IMR-90 (cell line): ENCODE measurements at regions not wholly inside any gene's neighbourhood (a gene's known extent, or its start where the extent isn't known, plus 50 kb on each side); places are given as distances from the start of the nearest gene placed in this dataset.

ENCODE experiments used
- ATAC-seq: fragments of 200-7000 bp; cut with Tn5 transposase; 2 replicates; pipeline ENCODE4 v1.9.1; 2020; ENCODE audit warnings: low read depth, mild to moderate bottlenecking, moderate library complexity
- BruUV-seq: library from RNA; stranded (reverse); fragments of 400-500 nt; replicated peaks from 2 replicates; lab custom pipeline; 2021; lab: Mats Ljungman, UMichigan
- CTCF ChIA-PET: fragments of 300-600 bp; formaldehyde crosslinking; extraction: SDS; loops from one replicate; lab custom pipeline; 2021; ENCODE audit warnings: antibody characterized with exemption; lab: Yijun Ruan, JAX
- POLR2A ChIA-PET: fragments of 300-600 bp; sonication (Branson Sonifier 250); formaldehyde crosslinking; loops from one replicate; lab custom pipeline; 2022; ENCODE audit warnings: antibody characterized with exemption; ENCODE audit not compliant: unreplicated experiment; lab: Charles Lee
- DNase-seq: peaks from one replicate; pipeline ENCODE4 v3.0.0; 2013
- H2AFZ ChIP-seq: replicated peaks from 2 replicates; pipeline ENCODE3; 2013; ENCODE audit warnings: low read length, mild to moderate bottlenecking; ENCODE audit not compliant: poor library complexity
- H2AK5ac ChIP-seq: 2 replicates; pipeline ENCODE4 v1.6.1; 2013; ENCODE audit warnings: low read depth, low read length, inconsistent platforms
- H2AK9ac ChIP-seq: replicated peaks from 2 replicates; pipeline ENCODE3; 2013; ENCODE audit warnings: mild to moderate bottlenecking, low read depth, low read length, moderate library complexity; ENCODE audit not compliant: poor library complexity
- H2BK120ac ChIP-seq: 2 replicates; pipeline ENCODE4 v1.6.1; 2013; ENCODE audit warnings: low read depth, low read length, inconsistent platforms
- H2BK15ac ChIP-seq: 3 replicates; pipeline ENCODE4 v1.6.1; 2013; ENCODE audit warnings: low read depth, low read length, inconsistent platforms
- H2BK20ac ChIP-seq: 2 replicates; pipeline ENCODE4 v1.6.1; 2013; ENCODE audit warnings: low read depth, mild to moderate bottlenecking, inconsistent platforms, low read length, moderate library complexity
- H2BK5ac ChIP-seq: 2 replicates; pipeline ENCODE4 v1.6.1; 2013; ENCODE audit warnings: mild to moderate bottlenecking, low read depth, low read length, inconsistent platforms; ENCODE audit not compliant: poor library complexity, severe bottlenecking
- H3K14ac ChIP-seq: replicated peaks from 2 replicates; pipeline ENCODE4 v1.6.1; 2013; ENCODE audit warnings: low read depth, low read length, inconsistent platforms
- H3K18ac ChIP-seq: 2 replicates; pipeline ENCODE4 v1.6.1; 2013; ENCODE audit warnings: low read depth, low read length, control low read depth
- H3K23ac ChIP-seq: 2 replicates; pipeline ENCODE4 v1.6.1; 2013; ENCODE audit warnings: low read depth, low read length, inconsistent platforms
- H3K27ac ChIP-seq: 2 replicates; pipeline ENCODE4 v1.5.1; 2013; ENCODE audit warnings: mild to moderate bottlenecking, control low read depth, low read length; ENCODE audit not compliant: insufficient read depth
- H3K27me3 ChIP-seq: 2 replicates; pipeline ENCODE4 v1.6.1; 2013; ENCODE audit warnings: low read length; ENCODE audit not compliant: control insufficient read depth, insufficient read depth
- H3K36me3 ChIP-seq: 2 replicates; pipeline ENCODE4 v1.6.1; 2013; ENCODE audit warnings: low read length, mixed read lengths; ENCODE audit not compliant: control insufficient read depth, insufficient read depth
- H3K4ac ChIP-seq: 2 replicates; pipeline ENCODE4 v1.6.1; 2013; ENCODE audit warnings: low read depth, low read length, inconsistent platforms
- H3K4me1 ChIP-seq: 2 replicates; pipeline ENCODE4 v1.6.1; 2013; ENCODE audit warnings: low read length, mixed read lengths; ENCODE audit not compliant: control insufficient read depth, insufficient read depth
- H3K4me2 ChIP-seq: 2 replicates; pipeline ENCODE4 v1.6.1; 2013; ENCODE audit warnings: low read depth, mild to moderate bottlenecking, control low read depth, low read length, moderate library complexity
- H3K4me3 ChIP-seq: 2 replicates; pipeline ENCODE4 v1.5.1; 2013; ENCODE audit warnings: low read depth, mild to moderate bottlenecking, control low read depth, low read length, moderate library complexity; ENCODE audit not compliant: insufficient read depth
- H3K56ac ChIP-seq: 2 replicates; pipeline ENCODE4 v1.6.1; 2013; ENCODE audit warnings: low read length, inconsistent platforms; ENCODE audit not compliant: insufficient read depth; ENCODE audit errors: extremely low read depth
- H3K79me1 ChIP-seq, 2 experiments: 2 replicates each; pipeline ENCODE4 v1.6.1; 2013; ENCODE audit warnings: low read length in 2 of 2, inconsistent platforms in 1 of 2, low read depth in 1 of 2
- H3K9ac ChIP-seq: 2 replicates; pipeline ENCODE4 v1.6.1; 2013; ENCODE audit warnings: low read depth, low read length, control low read depth
- H3K9me1 ChIP-seq: 2 replicates; pipeline ENCODE4 v1.6.1; 2013; ENCODE audit warnings: low read length, inconsistent platforms; ENCODE audit not compliant: insufficient read depth
- H3K9me3 ChIP-seq: 2 replicates; pipeline ENCODE4 v1.6.1; 2013; ENCODE audit warnings: low read length; ENCODE audit not compliant: control insufficient read depth, insufficient read depth
- H4K20me1 ChIP-seq: 2 replicates; pipeline ENCODE4 v1.6.1; 2013; ENCODE audit warnings: low read length, inconsistent platforms; ENCODE audit not compliant: insufficient read depth
- H4K5ac ChIP-seq: 2 replicates; pipeline ENCODE4 v1.6.1; 2013; ENCODE audit warnings: mild to moderate bottlenecking, low read depth, low read length, control low read depth
- H4K8ac ChIP-seq, 2 experiments: 2 replicates each; pipeline ENCODE4 v1.6.1; 2013; ENCODE audit warnings: low read depth in 2 of 2, low read length in 2 of 2, control low read depth in 1 of 2, inconsistent platforms in 1 of 2
- H4K91ac ChIP-seq: 2 replicates; pipeline ENCODE4 v1.6.1; 2013; ENCODE audit warnings: low read depth, low read length, inconsistent platforms; ENCODE audit not compliant: insufficient read depth
- MXI1 ChIP-seq: IDR thresholded peaks from 2 replicates; pipeline ENCODE4 v1.6.1; 2012; ENCODE audit warnings: low read depth, mild to moderate bottlenecking, low read length, moderate library complexity, borderline replicate concordance
- NFE2L2 ChIP-seq: fragments of 150-350 bp; IDR thresholded peaks from 2 replicates; pipeline ENCODE4 v1.6.1; 2016; ENCODE audit warnings: low read depth, mild to moderate bottlenecking, low read length
- RAD21 ChIP-seq: IDR thresholded peaks from 2 replicates; pipeline ENCODE4 v1.6.1; 2012; ENCODE audit warnings: low read length, improper control_type of control experiment
- WGBS, 2 experiments: methylation state at CpG; one replicate each; pipeline versions ENCODE4 v1.1.5 to v1.1.7; 2013; ENCODE audit warnings: missing lambda C conversion rate in 2 of 2; ENCODE audit not compliant: insufficient read length in 1 of 2; ENCODE audit errors: extremely low coverage in 2 of 2; 5-methylcytosine and 5-hydroxymethylcytosine counted together
- dilution Hi-C: fragments of 300-500 bp; cut with HindIII; formaldehyde crosslinking; loops from one replicate; pipeline ENCODE4 v1.14.3; 2018; ENCODE audit warnings: low sequenced_read_pairs; ENCODE audit not compliant: unreplicated experiment
- in situ Hi-C: fragments of 300-500 bp; cut with MboI; formaldehyde crosslinking; loops from 3 replicates; pipeline ENCODE4 v1.14.3; 2019; ENCODE audit warnings: low sequenced_read_pairs, inconsistent platforms, mixed read lengths
- intact Hi-C: fragments of 100-400 bp; cut with micrococcal nuclease; formaldehyde crosslinking; loops from 2 replicates; pipeline ENCODE4 v1.10.0; 2022

DNA sequence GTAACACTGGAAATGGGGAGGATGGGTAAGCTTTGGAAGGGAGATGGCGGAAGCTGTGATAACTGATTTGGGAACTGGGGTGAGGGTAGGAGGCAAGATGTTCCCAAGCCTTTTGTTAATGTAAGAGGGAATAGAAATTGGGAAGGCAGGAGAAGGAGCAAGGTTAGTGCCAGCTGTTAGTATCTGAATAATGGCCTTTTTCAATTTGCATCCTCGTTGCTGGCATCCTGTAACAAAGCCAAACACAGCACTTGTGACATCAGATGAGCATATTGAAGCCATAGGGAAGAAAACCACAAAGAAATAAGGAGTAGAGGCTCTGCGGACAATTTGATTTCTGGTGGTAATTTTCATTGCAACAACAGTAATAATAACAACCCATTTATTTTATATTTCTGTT lies 70.9 kb upstream of the CLMP start:
- BruUV-seq: no TSS peak
- DNase-seq (no peak), ATAC-seq (no peak)
- Histone ChIP-seq H3K14ac (no peak overlapping the region), H3K4me2 (no peak overlapping the region), H2BK120ac (no peak overlapping the region), H2AFZ (no peak overlapping the region), H2AK9ac (no peak overlapping the region), H4K8ac (no peak overlapping the region), H3K56ac (no peak overlapping the region), H3K23ac (no peak overlapping the region), H3K18ac (no peak overlapping the region), H4K20me1 (no peaks in the 10 kb centered on the region), H3K9me1 (no peaks in the 10 kb centered on the region), H4K91ac (no peak overlapping the region), H3K4me1 (peaks cover 3% of the 10 kb centered on the region), H2BK15ac (no peak overlapping the region), H3K27ac (no peak overlapping the region), H3K27me3 (peaks cover 13% of the 10 kb centered on the region), H2BK5ac (no peak overlapping the region), H3K79me1 (no peaks in the 10 kb centered on the region), H3K9me3 (no peaks in the 10 kb centered on the region), H3K9ac (no peak overlapping the region), H2AK5ac (no peak overlapping the region), H3K4me3 (no peak overlapping the region), H3K36me3 (no peaks in the 10 kb centered on the region), H2BK20ac (no peak overlapping the region), H3K4ac (no peak overlapping the region), H4K5ac (no peak overlapping the region)
- no CpG with 5 or more reads among the region's 3 CpGs for WGBS, 2 experiments
- dilution Hi-C loops (loop anchor here (25.0 kb wide), 1 partner anchor 154 kb away; no protein-coding TSS in a partner anchor), intact Hi-C loops (no loop called here), in situ Hi-C loops (loop anchor here (25.0 kb wide), 1 partner anchor 404 kb away; no protein-coding TSS in a partner anchor)
- ChIA-PET CTCF (no interaction called here), POLR2A (no interaction called here)
- TF ChIP-seq MXI1 (no peak), RAD21 (no peak), NFE2L2 (no peak)
